Astrocyte (in vitro differentiated cells and primary cell): ENCODE measurements at regions not wholly inside any gene's neighbourhood (a gene's known extent, or its start where the extent isn't known, plus 50 kb on each side); places are given as distances from the start of the nearest gene placed in this dataset.

Experiments
- DNase-seq: peaks from one replicate; pipeline ENCODE4 v3.0.0-alpha.2; 2010; ENCODE audit warnings: low read depth
- FAIRE-seq: peaks from 2 replicates; lab custom pipeline; 2011; peaks lifted over from hg19 to GRCh38; lab: Jason Lieb, UNC
- H2AFZ ChIP-seq: 2 replicates; pipeline ENCODE4 v1.6.0; 2012; ENCODE audit warnings: low read depth, low read length, inconsistent platforms
- H3K27ac ChIP-seq: 2 replicates; pipeline ENCODE4 v1.5.1; 2011; ENCODE audit warnings: low read depth, low read length, inconsistent platforms
- H3K27me3 ChIP-seq: 2 replicates; pipeline ENCODE4 v1.6.0; 2011; ENCODE audit warnings: low read length, inconsistent platforms; ENCODE audit not compliant: insufficient read depth
- H3K36me3 ChIP-seq: 2 replicates; pipeline ENCODE4 v1.5.1; 2011; ENCODE audit warnings: low read length, inconsistent platforms; ENCODE audit not compliant: insufficient read depth
- H3K4me1 ChIP-seq: 2 replicates; pipeline ENCODE4 v1.5.1; 2011; ENCODE audit warnings: low read length, inconsistent platforms; ENCODE audit not compliant: insufficient read depth
- H3K4me2 ChIP-seq: 2 replicates; pipeline ENCODE4 v1.6.0; 2012; ENCODE audit warnings: low read length, inconsistent platforms
- H3K4me3 ChIP-seq: 2 replicates; pipeline ENCODE4 v1.5.1; 2011; ENCODE audit warnings: low read depth, mild to moderate bottlenecking, low read length, inconsistent platforms; ENCODE audit not compliant: insufficient read depth
- H3K79me2 ChIP-seq: 2 replicates; pipeline ENCODE4 v1.6.0; 2012; ENCODE audit warnings: mild to moderate bottlenecking, low read length, inconsistent platforms; ENCODE audit not compliant: insufficient read depth
- H3K9ac ChIP-seq: 2 replicates; pipeline ENCODE4 v1.6.0; 2012; ENCODE audit warnings: mild to moderate bottlenecking, low read length, inconsistent platforms
- H3K9me3 ChIP-seq: 2 replicates; pipeline ENCODE4 v1.5.1; 2012; ENCODE audit warnings: low read depth, mild to moderate bottlenecking, low read length, inconsistent platforms; ENCODE audit not compliant: insufficient read depth
- H4K20me1 ChIP-seq: 2 replicates; pipeline ENCODE4 v1.6.0; 2012; ENCODE audit warnings: low read length, inconsistent platforms; ENCODE audit not compliant: insufficient read depth
- H3K27ac Mint-ChIP-seq: one replicate; pipeline ENCODE4 v1.8.0; 2021; ENCODE audit warnings: mild to moderate bottlenecking, mixed read lengths; ENCODE audit not compliant: unreplicated experiment
- H3K27me3 Mint-ChIP-seq: one replicate; pipeline ENCODE4 v1.8.0; 2021; ENCODE audit warnings: low read depth, mixed read lengths; ENCODE audit not compliant: unreplicated experiment
- H3K36me3 Mint-ChIP-seq: one replicate; pipeline ENCODE4 v1.8.0; 2021; ENCODE audit warnings: low read depth, mixed read lengths; ENCODE audit not compliant: unreplicated experiment
- H3K4me1 Mint-ChIP-seq: one replicate; pipeline ENCODE4 v1.8.0; 2021; ENCODE audit warnings: low read depth, mixed read lengths; ENCODE audit not compliant: unreplicated experiment
- H3K4me3 Mint-ChIP-seq: one replicate; pipeline ENCODE4 v1.8.0; 2021; ENCODE audit warnings: mild to moderate bottlenecking, moderate library complexity, mixed read lengths; ENCODE audit not compliant: unreplicated experiment
- H3K9me3 Mint-ChIP-seq: one replicate; pipeline ENCODE4 v1.8.0; 2021; ENCODE audit warnings: mild to moderate bottlenecking, mixed read lengths; ENCODE audit not compliant: unreplicated experiment
- EZH2 ChIP-seq: IDR thresholded peaks from 2 replicates; pipeline ENCODE4 v1.6.1; 2012; ENCODE audit warnings: mild to moderate bottlenecking, low read length, inconsistent platforms; ENCODE audit not compliant: insufficient read depth
- TF ChIP-seq, protein P1 (sequence below): IDR thresholded peaks from 2 replicates; pipeline ENCODE4 v1.5.1; 2011; ENCODE audit warnings: low read depth, mild to moderate bottlenecking, inconsistent platforms, low read length, moderate library complexity; ENCODE audit not compliant: insufficient read depth

DNA sequence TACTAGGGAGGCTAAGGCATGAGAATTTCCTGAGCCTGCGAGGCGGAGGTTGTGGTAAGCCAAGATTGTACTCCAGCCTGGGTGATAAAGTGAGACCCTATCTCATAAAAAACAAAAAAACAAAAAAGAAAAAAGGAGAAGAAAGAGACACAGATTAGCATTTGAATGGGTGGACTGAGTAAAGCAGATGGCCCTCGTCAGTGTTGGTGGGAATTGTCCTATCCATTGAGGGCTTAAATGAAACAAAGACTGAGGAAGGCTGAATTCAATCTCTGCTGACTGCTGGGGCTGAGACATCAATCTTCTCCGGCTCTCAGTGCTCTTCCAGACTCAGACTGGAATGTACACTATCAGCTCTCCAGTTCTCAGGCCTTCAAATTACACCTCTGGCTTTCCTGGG, 136.8 kb downstream of the SLC7A11 start:
- no peak for DNase-seq
- FAIRE-seq = no peak
- TF ChIP-seq EZH2 = no peak
- TF ChIP-seq, protein P1, sequence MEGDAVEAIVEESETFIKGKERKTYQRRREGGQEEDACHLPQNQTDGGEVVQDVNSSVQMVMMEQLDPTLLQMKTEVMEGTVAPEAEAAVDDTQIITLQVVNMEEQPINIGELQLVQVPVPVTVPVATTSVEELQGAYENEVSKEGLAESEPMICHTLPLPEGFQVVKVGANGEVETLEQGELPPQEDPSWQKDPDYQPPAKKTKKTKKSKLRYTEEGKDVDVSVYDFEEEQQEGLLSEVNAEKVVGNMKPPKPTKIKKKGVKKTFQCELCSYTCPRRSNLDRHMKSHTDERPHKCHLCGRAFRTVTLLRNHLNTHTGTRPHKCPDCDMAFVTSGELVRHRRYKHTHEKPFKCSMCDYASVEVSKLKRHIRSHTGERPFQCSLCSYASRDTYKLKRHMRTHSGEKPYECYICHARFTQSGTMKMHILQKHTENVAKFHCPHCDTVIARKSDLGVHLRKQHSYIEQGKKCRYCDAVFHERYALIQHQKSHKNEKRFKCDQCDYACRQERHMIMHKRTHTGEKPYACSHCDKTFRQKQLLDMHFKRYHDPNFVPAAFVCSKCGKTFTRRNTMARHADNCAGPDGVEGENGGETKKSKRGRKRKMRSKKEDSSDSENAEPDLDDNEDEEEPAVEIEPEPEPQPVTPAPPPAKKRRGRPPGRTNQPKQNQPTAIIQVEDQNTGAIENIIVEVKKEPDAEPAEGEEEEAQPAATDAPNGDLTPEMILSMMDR = no peak
- Histone ChIP-seq H3K4me3 (no peak overlapping the region), H3K79me2 (no peaks in the 10 kb centered on the region), H3K9ac (no peak overlapping the region), H3K4me1 (no peaks in the 10 kb centered on the region), H3K9me3 (peaks cover 3% of the 10 kb centered on the region), H3K27ac (no peak overlapping the region), H2AFZ (no peak overlapping the region), H3K27me3 (no peaks in the 10 kb centered on the region), H3K36me3 (no peaks in the 10 kb centered on the region), H4K20me1 (no peaks in the 10 kb centered on the region), H3K4me2 (no peak overlapping the region)
- no peak overlapping the region for H3K4me3 Mint-ChIP-seq
- H3K36me3 Mint-ChIP-seq = no peaks in the 10 kb centered on the region
- no peaks in the 10 kb centered on the region for H3K27me3 Mint-ChIP-seq
- no peaks in the 10 kb centered on the region for H3K4me1 Mint-ChIP-seq
- H3K27ac Mint-ChIP-seq = no peak overlapping the region
- peaks cover 2% of the 10 kb centered on the region for H3K9me3 Mint-ChIP-seq

DNA sequence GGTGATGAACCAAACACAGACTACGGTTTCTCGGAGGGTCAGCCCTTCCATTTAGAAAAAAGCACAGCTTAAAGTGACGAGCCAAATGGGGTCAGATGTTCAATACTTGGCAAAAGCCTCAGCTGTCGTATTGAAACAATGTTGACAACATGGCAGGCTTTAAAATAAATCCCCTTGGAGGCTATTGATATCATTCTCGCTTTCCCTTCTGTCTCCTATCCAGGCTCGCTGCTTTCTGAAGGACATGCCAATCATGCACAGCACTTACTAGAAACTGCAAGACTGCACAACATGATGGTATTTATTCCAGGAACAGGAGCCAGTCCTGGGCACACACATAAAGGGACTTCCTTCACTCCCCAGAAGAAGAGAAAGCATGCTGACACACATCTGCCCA, 137.9 kb downstream of the SLC7A11 start:
- no peak for TF ChIP-seq EZH2
- TF ChIP-seq, protein P1 = no peak
- no peak for FAIRE-seq
- H4K20me1 ChIP-seq = no peaks in the 10 kb centered on the region
- no peaks in the 10 kb centered on the region for H3K27me3 ChIP-seq
- no peaks in the 10 kb centered on the region for H3K4me1 Mint-ChIP-seq
- no peak overlapping the region for H3K27ac Mint-ChIP-seq
- H3K27ac ChIP-seq = no peak overlapping the region
- H3K4me2 ChIP-seq = no peak overlapping the region
- no peaks in the 10 kb centered on the region for H3K27me3 Mint-ChIP-seq
- no peak overlapping the region for H3K9ac ChIP-seq
- peaks cover 3% of the 10 kb centered on the region for H3K9me3 ChIP-seq
- H3K36me3 ChIP-seq = no peaks in the 10 kb centered on the region
- H3K79me2 ChIP-seq = no peaks in the 10 kb centered on the region
- no peak overlapping the region for H3K4me3 ChIP-seq
- no peak overlapping the region for H2AFZ ChIP-seq
- H3K4me1 ChIP-seq = no peaks in the 10 kb centered on the region
- no peak overlapping the region for H3K4me3 Mint-ChIP-seq
- no peak for DNase-seq
- H3K9me3 Mint-ChIP-seq = peaks cover 2% of the 10 kb centered on the region
- H3K36me3 Mint-ChIP-seq = no peaks in the 10 kb centered on the region

DNA sequence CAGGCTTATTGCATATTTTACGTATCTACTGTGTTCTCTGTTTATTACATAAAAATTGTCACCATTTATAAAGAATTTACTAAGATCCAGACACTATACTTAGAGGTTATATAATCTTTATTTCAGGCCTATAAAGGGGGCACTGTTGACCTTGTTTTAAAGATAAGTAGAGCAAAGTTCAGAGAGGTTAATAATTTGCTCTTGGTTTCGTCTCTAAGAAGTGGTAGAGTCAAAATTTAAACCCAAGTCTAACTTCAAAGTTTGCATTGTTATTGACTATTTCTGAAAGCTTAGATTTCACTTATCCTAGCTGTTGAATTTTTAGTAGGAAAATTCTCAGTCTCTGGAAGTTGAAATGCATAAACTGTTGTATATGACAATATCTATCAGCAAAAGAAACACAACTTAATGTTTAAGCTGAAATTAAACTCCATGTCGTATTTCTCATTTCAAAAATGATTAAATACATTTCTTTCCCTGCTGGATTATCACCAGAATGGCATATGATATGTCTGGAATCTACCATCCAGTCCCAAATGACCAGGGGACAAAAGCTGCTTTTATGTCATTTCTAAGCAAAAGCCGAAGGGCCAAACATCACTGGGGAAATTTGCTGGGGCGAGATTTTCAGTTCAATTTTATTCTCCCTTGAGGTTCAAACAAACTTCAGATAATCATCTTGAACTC, 138.4 kb downstream of the SLC7A11 start:
- no peak overlapping the region for H3K9ac ChIP-seq
- Mint-ChIP-seq H3K27ac (no peak overlapping the region), H3K36me3 (no peaks in the 10 kb centered on the region), H3K4me3 (no peak overlapping the region), H3K9me3 (peaks cover 1% of the 10 kb centered on the region), H3K27me3 (no peaks in the 10 kb centered on the region), H3K4me1 (no peaks in the 10 kb centered on the region)
- no peaks in the 10 kb centered on the region for H4K20me1 ChIP-seq
- H3K4me2 ChIP-seq = no peak overlapping the region
- no peak overlapping the region for H2AFZ ChIP-seq
- no peaks in the 10 kb centered on the region for H3K36me3 ChIP-seq
- no peaks in the 10 kb centered on the region for H3K4me1 ChIP-seq
- no peaks in the 10 kb centered on the region for H3K79me2 ChIP-seq
- TF ChIP-seq EZH2 = no peak
- TF ChIP-seq, protein P1 = no peak
- H3K27ac ChIP-seq = no peak overlapping the region
- no peaks in the 10 kb centered on the region for H3K27me3 ChIP-seq
- DNase-seq (no peak), FAIRE-seq (no peak)
- H3K4me3 ChIP-seq = no peak overlapping the region
- peaks cover 2% of the 10 kb centered on the region for H3K9me3 ChIP-seq
